SKM-1 treated with dmso at 0.1 percent for 144 hours (cell line): ENCODE measurements at regions not wholly inside any gene's neighbourhood (a gene's known extent, or its start where the extent isn't known, plus 50 kb on each side); places are given as distances from the start of the nearest gene placed in this dataset.
"Not testable (repeated sequence)": the region's sequence is repeated elsewhere in the genome, so short reads cannot be mapped to it uniquely, and the experiment has no call there.

Source experiments
- DNase-seq: peaks from one replicate; lab custom pipeline; 2025; ENCODE audit not compliant: unreplicated experiment; lab: John Stamatoyannopoulos, UW

- DNase-seq: no peak
Observed at GRCh38 chr1:242651817-242652216, 127.3 kb upstream of the PLD5 start.

- DNase-seq: no peak
Observed at GRCh38 chr1:242641461-242641860, 117.0 kb upstream of the PLD5 start.

GRCh38 chr1:242639104-242639503, 114.6 kb upstream of the PLD5 start:
- DNase-seq: no peak

- DNase-seq: peak; percentile 80
Observed at GRCh38 chr1:242634732-242635131, 110.2 kb upstream of the PLD5 start.

GRCh38 chr1:242629396-242629795, 104.9 kb upstream of the PLD5 start:
- no peak for DNase-seq

- DNase-seq: no peak
Observed at GRCh38 chr1:242623756-242624155, 99.3 kb upstream of the PLD5 start.

GRCh38 chr1:242623119-242623518, 98.6 kb upstream of the PLD5 start:
- DNase-seq: no peak

GRCh38 chr1:242613266-242613815, 88.8 kb upstream of the PLD5 start:
- no peak for DNase-seq

- DNase-seq: no peak
Observed at GRCh38 chr1:242610209-242610608, 85.7 kb upstream of the PLD5 start.

GRCh38 chr1:242605521-242605920, 81.0 kb upstream of the PLD5 start:
- DNase-seq: no peak

- no peak for DNase-seq
Observed at GRCh38 chr1:242602001-242602400, 77.5 kb upstream of the PLD5 start.

- not testable (repeated sequence) for DNase-seq
Observed at GRCh38 chr1:242593756-242594155, 69.3 kb upstream of the PLD5 start.

- DNase-seq: no peak
Observed at GRCh38 chr1:242586360-242586680, 61.8 kb upstream of the PLD5 start.

GRCh38 chr1:242585616-242586359, 61.3 kb upstream of the PLD5 start:
- no peak for DNase-seq

- DNase-seq: no peak
Observed at GRCh38 chr1:242582669-242583068, 58.2 kb upstream of the PLD5 start.

- no peak for DNase-seq
Observed at GRCh38 chr1:242579528-242580235, 55.2 kb upstream of the PLD5 start.
